Sigmoid colon (tissue), 6 donors: ENCODE measurements at regions not wholly inside any gene's neighbourhood (a gene's known extent, or its start where the extent isn't known, plus 50 kb on each side); places are given as distances from the start of the nearest gene placed in this dataset.

Experiments used
- DNase-seq: peaks from one replicate; pipeline ENCODE4 v3.0.0-alpha.2; 2019
- H3K27ac ChIP-seq, 4 donors: fragments of 200-600 bp; sonication (generic); one replicate each; pipeline ENCODE4 v1.5.1; 2016 to 2019; ENCODE audit warnings: mild to moderate bottlenecking in 1 of 4
- H3K27me3 ChIP-seq, 3 donors: fragments of 200-600 bp; sonication (generic); one replicate each; pipeline ENCODE4 v1.5.1; 2019; ENCODE audit warnings: mild to moderate bottlenecking in 1 of 3
- H3K36me3 ChIP-seq, 4 donors: fragments of 200-600 bp; sonication (generic); one replicate each; pipeline ENCODE4 v1.5.1; 2016 to 2019
- H3K4me1 ChIP-seq, 4 donors: fragments of 200-600 bp; sonication (generic); one replicate each; pipeline ENCODE4 v1.5.1; 2017 to 2019
- H3K4me3 ChIP-seq, 4 donors: fragments of 200-600 bp; sonication (generic); one replicate each; pipeline ENCODE4 v1.5.1; 2017 to 2019; ENCODE audit warnings: mild to moderate bottlenecking in 2 of 4, moderate library complexity in 1 of 4
- H3K9me3 ChIP-seq, 4 donors: fragments of 200-600 bp in 3 of 4; sonication (generic) in 3 of 4; one replicate each; pipeline versions ENCODE4 v1.5.1 to v1.6.1; 2013 to 2019
- EP300 ChIP-seq, 4 donors: sonication (generic); formaldehyde crosslinking; IDR thresholded peaks; one replicate each; pipeline ENCODE4 v1.6.1; 2017; ENCODE audit warnings: antibody characterized with exemption in 4 of 4
- WGBS, 2 donors: extraction: QIAGEN DNeasy Blood & Tissue Kit; methylation state at CpG; one replicate each; pipeline ENCODE4 v1.1.7; 2013; 5-methylcytosine and 5-hydroxymethylcytosine counted together
- intact Hi-C: fragments of 100-400 bp; cut with DNase I; formaldehyde crosslinking; loops from one replicate; pipeline ENCODE4 v1.15.1; 2023
- small RNA-seq, 3 donors: library from RNA; depleted of rRNA; stranded (forward); fragments of <200 nt; gene quantifications; one replicate each; pipeline ENCODE3, GENCODE V24; 2016
- TF ChIP-seq, protein P1 (sequence below), 4 experiments: fragments of 450-650 bp in 3 of 4; fragments of 200-600 bp in 1 of 4; IDR thresholded peaks; one replicate each; pipeline ENCODE4 v1.5.1; 2016 to 2019; ENCODE audit warnings: antibody characterized with exemption in 4 of 4, mild to moderate bottlenecking in 3 of 4, moderate library complexity in 2 of 4
- donor health status: healthy with polysubstance abuse.
- donor health status: healthy.

GRCh38 chr2:177161741-177162460, 50.7 kb upstream of the HNRNPA3 start:
- WGBS, 2 donors, result 36 to 45% methylated on average over 12 of the region's 12 CpGs
- H3K27ac ChIP-seq, result no peak overlapping the region
- H3K4me1 ChIP-seq, result peaks cover 0 to 18% (median 12%) of the 10 kb centered on the region in 4 donors
- H3K36me3 ChIP-seq, result no peaks in the 10 kb centered on the region
- no peak for TF ChIP-seq EP300 (IDR thresholded peaks at IDR 0.05)
- TF ChIP-seq, protein P1, sequence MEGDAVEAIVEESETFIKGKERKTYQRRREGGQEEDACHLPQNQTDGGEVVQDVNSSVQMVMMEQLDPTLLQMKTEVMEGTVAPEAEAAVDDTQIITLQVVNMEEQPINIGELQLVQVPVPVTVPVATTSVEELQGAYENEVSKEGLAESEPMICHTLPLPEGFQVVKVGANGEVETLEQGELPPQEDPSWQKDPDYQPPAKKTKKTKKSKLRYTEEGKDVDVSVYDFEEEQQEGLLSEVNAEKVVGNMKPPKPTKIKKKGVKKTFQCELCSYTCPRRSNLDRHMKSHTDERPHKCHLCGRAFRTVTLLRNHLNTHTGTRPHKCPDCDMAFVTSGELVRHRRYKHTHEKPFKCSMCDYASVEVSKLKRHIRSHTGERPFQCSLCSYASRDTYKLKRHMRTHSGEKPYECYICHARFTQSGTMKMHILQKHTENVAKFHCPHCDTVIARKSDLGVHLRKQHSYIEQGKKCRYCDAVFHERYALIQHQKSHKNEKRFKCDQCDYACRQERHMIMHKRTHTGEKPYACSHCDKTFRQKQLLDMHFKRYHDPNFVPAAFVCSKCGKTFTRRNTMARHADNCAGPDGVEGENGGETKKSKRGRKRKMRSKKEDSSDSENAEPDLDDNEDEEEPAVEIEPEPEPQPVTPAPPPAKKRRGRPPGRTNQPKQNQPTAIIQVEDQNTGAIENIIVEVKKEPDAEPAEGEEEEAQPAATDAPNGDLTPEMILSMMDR (IDR thresholded peaks at IDR 0.05), result peak in 3 of 4 experiments; percentile 24 to 46 (median 35)
- intact Hi-C loops, result loop anchor here (5.0 to 10.0 kb wide), 3 partner anchors 255 to 563 kb away; a partner anchor contains a TSS
- no peaks in the 10 kb centered on the region for H3K9me3 ChIP-seq
- no peak overlapping the region for H3K4me3 ChIP-seq
- DNase-seq, result no peak
- no peaks in the 10 kb centered on the region for H3K27me3 ChIP-seq

Small RNA genes in the stretch of these regions (small RNA-seq; reads per million reads assigned to genes)
- gene RNA5SP112, result 0 reads per million in 3 donors
- gene RNU6-187P, result 0 reads per million in 3 donors
- 0 reads per million in 3 donors for gene RNU6ATAC14P
